DMS53 (cell line): ENCODE measurements at regions not wholly inside any gene's neighbourhood (a gene's known extent, or its start where the extent isn't known, plus 50 kb on each side); places are given as distances from the start of the nearest gene placed in this dataset.

Source experiments
- DNase-seq: peaks from one replicate; lab custom pipeline; 2025; lab: John Stamatoyannopoulos, UW

GRCh38 chr12:81022531-81022930 lies 55.3 kb upstream of the ACSS3 start:
- no peak for DNase-seq

DNA sequence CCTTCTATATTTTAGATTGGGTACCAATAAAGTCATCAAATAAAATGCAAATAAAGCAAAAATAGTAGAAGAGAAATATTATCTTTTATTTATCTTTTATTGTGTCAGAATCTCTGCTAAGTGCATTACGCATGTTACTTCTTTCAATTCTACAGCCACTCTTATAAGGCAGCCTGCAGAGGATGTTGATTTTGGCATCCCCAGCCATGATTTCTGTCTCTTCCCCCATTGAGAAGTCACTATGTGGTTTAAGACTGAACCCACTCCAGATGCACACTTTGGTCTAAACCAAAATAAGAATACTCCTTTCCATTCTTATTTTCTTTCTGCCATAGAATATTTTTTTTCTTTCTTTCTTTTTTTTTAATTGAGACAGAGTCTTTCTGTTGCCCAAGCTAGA lies 56.0 kb upstream of the ACSS3 start:
- no peak for DNase-seq

DNA sequence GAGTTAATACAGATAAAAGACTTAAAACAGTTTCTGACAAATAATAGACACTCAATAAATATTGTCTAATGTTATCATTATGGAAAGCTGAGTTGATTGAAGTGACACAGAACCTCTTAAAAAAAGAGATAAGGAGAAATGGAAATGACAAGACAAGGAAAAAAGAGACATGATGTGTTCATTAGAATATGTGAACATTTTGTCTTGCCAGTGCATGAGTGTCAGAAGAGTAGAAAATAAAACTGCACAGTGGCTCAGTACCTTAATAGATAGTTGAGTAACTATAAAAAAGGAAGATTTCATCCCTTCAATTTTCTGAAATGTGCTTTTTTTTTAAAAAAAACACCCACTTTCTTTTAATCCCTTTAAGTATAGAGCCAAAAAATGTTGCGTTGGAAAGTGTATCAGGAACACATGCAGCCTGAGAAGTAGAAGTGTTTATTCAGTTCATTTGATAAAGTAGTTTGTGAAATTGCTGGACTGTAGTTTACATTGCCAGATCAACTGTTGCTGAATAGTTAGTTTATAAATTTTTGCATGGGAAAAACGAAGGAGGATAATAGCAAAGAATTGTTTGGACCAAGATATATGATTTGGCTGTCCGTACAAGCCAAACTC lies 56.6 kb upstream of the ACSS3 start:
- no peak for DNase-seq

- peak; percentile 38 for DNase-seq
Measured at GRCh38 chr12:81017792-81018191, 60.1 kb upstream of the ACSS3 start.

DNA sequence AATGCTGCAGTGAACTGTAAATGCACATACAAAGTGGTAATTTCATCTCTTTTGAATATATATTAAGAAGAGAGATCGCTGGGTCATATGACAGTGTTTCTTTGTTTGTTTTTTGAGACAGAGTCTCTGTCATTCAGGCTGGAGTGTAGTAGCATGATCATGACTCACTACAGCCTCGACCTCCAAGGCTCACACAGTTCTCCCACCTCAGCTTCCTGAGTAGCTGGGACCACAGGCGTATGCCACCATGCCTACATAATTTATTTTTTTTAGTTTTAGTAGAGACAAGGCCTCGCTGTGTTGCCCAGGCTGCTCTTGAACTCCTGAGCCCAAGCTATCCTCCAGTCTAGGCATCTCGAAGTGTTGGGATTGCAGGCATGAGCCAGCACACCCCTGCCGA lies 62.4 kb upstream of the ACSS3 start:
- peak; percentile 50 for DNase-seq

- no peak for DNase-seq
Measured at GRCh38 chr12:81010641-81011040, 67.2 kb upstream of the ACSS3 start.

DNA sequence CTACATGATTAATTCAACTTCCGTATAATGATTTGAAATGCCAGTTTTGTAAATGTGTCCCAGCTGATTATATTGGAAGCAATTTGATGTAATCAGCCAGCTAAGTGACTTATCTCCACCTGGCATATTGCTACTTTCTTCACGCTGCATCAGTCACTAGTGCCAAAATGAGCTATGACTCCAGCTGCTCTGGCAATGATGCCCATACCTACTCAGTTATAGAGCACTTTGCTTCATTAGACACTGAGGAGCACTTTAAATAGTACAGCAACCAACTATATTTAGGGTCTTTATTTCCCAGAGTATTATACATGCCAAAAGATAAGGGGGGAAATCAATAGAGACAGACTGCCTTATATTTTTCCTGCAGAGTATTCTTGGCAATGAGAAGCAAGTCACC lies 67.9 kb upstream of the LIN7A start:
- DNase-seq, result no peak

DNA sequence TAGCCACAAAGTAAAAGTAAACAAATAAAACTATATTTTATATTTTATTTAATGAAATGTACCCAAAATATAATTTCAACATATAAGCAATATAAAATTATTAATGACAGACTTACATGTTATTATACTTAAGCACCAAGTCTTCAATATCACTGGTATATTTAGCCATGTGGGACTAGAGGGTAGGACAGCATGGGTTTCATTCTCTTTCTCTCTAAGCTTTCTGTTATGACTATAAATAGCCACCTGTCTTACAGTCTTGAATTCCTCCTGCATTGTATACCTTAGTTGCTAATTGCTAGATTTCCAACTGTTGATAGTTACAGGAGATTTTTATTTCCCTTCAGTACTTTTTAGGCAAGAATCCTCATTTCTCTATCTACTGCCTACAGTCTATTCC lies 63.1 kb upstream of the LIN7A start:
- no peak for DNase-seq

DNA sequence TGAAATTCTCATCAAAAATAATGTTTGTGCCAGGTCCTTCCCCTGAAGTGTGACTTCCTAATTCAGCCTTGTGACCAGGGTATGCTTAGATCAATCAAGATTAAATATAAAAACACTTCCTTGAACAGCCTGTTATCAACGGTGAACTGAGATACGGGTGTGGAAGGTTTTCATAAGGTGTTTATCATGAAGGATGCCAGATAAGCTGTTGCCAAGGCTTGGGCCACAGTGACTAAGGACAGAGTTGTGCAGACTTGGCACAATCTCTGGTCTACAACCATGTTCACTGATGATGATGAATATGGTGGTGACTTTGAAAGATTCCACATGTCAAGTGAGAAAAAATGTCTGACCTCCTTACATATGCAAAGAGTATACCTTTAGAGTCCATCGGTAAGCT lies 51.3 kb upstream of the LIN7A start:
- no peak for DNase-seq
